ENCODE measurements at regions not wholly inside any gene's neighbourhood (a gene's known extent, or its start where the extent isn't known, plus 50 kb on each side); places are given as distances from the start of the nearest gene placed in this dataset.

DNA sequence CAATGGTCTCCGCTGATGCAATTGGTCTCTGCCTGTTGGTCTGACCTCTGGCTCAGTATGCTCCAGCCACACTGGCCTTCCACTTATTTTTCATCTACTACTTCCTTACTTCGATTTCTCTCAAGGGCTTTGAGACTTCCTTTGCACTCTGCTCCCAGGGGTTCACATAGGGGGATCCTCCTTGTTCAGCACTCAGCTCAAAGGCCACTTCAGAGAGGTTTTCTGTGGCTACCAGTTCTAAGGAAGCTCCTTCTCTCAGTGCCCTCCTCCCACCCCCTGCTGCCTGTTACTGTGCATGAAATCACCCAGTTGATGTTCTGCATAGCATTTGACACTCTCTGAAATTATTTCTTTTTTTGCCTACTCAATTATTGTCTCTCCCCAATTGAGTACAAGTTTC, 476.4 kb downstream of the HS3ST3B1 start:
- TF ChIP-seq, protein P1, sequence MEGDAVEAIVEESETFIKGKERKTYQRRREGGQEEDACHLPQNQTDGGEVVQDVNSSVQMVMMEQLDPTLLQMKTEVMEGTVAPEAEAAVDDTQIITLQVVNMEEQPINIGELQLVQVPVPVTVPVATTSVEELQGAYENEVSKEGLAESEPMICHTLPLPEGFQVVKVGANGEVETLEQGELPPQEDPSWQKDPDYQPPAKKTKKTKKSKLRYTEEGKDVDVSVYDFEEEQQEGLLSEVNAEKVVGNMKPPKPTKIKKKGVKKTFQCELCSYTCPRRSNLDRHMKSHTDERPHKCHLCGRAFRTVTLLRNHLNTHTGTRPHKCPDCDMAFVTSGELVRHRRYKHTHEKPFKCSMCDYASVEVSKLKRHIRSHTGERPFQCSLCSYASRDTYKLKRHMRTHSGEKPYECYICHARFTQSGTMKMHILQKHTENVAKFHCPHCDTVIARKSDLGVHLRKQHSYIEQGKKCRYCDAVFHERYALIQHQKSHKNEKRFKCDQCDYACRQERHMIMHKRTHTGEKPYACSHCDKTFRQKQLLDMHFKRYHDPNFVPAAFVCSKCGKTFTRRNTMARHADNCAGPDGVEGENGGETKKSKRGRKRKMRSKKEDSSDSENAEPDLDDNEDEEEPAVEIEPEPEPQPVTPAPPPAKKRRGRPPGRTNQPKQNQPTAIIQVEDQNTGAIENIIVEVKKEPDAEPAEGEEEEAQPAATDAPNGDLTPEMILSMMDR (IDR thresholded peaks at IDR 0.05) = no peak
- TF ChIP-seq POLR2A (IDR thresholded peaks at IDR 0.05) = no peak
